Hematopoietic multipotent progenitor cell treated with erythropoietin and hydrocortisone succinate and interleukin-3 and kit ligand, for 6 days (in vitro differentiated cells): ENCODE measurements at regions not wholly inside any gene's neighbourhood (a gene's known extent, or its start where the extent isn't known, plus 50 kb on each side); places are given as distances from the start of the nearest gene placed in this dataset.

ENCODE experiments used
- DNase-seq: peaks from one replicate; pipeline ENCODE4 v3.0.0-alpha.2; 2015

GRCh38 chr1:219391297-219391696 is 217.6 kb downstream of the LYPLAL1 start:
- DNase-seq, result no peak

- DNase-seq, result no peak
Observed at GRCh38 chr1:219387211-219387610, 213.5 kb downstream of the LYPLAL1 start.

- peak; percentile 64 for DNase-seq
Observed at GRCh38 chr1:219385787-219386427, 212.2 kb downstream of the LYPLAL1 start.

DNA sequence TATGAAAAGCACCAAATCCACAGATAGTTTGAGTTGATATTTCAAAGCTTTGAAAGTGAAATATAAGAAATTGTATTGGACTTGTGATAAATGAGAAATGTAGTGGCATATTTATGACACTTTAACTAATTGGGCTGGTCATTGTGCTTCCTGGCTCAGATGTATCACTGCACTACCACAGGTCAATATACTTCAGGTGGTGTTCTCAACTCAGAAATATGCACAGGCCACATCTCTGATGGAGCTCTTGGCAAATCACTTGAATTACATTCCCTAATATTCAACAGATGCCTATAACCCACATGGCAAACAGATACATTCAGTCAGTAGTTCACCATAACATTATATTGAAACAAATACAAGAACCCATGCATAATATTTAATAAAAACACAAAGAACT is 209.6 kb downstream of the LYPLAL1 start:
- no peak for DNase-seq

GRCh38 chr1:219381396-219381795 is 207.7 kb downstream of the LYPLAL1 start:
- DNase-seq, result no peak

GRCh38 chr1:219380463-219380862 is 206.8 kb downstream of the LYPLAL1 start:
- no peak for DNase-seq

- DNase-seq, result no peak
Observed at GRCh38 chr1:219379691-219380090, 206.0 kb downstream of the LYPLAL1 start.

DNA sequence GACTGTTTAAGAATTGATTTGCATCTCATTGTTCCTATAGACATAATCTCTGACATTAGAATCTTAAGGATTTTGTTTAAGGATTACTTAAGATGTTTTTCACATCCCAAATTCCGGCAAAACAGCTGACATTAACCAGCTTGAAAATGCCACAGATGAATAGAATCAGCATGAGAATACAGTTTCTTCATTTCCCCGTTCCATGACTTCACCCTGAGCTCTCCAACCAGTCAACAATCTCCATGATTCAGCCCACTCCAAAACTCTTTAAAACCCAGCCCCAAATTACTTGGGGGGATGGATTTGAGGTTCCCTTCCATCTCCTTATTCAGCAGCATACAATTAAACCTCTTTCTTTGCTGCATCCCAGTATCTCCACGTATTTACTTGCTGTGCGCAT is 201.0 kb downstream of the LYPLAL1 start:
- DNase-seq, result no peak

DNA sequence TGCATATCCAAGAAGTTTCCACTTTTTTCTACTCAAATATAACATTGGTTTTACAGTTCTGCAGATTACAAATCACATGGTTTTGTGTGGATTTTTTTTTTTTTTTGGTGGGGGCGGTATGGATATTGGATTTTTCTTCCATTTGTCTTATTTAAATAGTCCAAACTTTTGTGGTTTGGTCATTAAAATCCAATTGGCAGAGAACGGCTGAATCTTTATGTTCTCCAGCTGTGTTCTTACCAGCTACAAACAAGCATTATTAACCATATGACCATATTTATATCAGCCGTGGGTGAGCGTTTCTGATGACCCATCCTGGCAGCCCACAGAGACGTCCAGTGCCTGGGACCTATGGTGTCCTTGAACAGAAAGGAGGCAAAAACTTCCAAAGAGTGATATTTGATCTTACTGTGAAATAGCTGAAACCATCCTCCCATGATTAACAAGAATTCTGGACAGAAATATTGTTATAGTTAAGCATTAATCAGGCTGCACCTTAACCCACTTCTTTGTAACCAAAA is 200.4 kb downstream of the LYPLAL1 start:
- DNase-seq, result no peak

- no peak for DNase-seq
Observed at GRCh38 chr1:219373616-219373935, 199.9 kb downstream of the LYPLAL1 start.

- no peak for DNase-seq
Observed at GRCh38 chr1:219372916-219373615, 199.4 kb downstream of the LYPLAL1 start.

DNA sequence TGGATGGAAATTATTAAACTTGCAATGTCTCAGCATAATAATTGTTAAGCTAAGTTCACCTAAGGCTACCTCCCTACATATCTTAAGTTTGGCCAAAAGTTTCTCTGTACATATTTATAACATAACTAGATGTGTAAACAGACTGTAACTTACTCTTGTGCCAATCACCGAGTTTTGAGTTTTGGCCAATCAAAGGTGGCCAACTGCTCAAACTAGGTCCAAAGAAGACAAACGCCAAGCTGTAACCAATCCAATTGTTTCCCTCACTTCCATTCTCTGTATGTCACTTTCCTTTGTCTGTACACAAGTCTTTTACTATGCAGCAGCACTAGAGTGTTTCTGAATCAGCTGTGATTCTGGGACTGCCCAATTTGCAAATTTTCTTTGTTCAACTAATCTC is 197.8 kb downstream of the LYPLAL1 start:
- no peak for DNase-seq

DNA sequence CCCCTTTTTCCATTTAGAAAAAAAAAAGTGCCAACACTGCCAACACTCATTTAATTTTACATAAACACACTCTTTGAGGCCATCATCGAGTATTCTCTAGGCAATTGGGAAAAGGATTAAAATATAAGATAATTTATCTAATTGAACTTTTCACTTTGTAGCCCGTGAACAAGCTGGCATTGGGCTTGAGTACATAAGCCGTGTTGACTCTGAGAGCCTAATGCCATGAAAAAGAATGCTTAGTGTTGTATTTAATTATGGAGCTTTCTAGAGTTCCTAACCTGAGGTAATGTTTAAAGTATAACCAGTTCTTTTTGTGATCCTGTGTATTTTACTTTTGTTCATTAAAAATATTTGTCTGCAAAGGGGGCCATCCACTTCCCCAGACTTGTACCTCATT is 193.8 kb downstream of the LYPLAL1 start:
- DNase-seq, result no peak

GRCh38 chr1:219365451-219365850 is 191.8 kb downstream of the LYPLAL1 start:
- no peak for DNase-seq

GRCh38 chr1:219362702-219363101 is 189.0 kb downstream of the LYPLAL1 start:
- DNase-seq, result no peak

- no peak for DNase-seq
Observed at GRCh38 chr1:219359126-219359525, 185.4 kb downstream of the LYPLAL1 start.

GRCh38 chr1:219358080-219358479 is 184.4 kb downstream of the LYPLAL1 start:
- DNase-seq, result no peak

DNA sequence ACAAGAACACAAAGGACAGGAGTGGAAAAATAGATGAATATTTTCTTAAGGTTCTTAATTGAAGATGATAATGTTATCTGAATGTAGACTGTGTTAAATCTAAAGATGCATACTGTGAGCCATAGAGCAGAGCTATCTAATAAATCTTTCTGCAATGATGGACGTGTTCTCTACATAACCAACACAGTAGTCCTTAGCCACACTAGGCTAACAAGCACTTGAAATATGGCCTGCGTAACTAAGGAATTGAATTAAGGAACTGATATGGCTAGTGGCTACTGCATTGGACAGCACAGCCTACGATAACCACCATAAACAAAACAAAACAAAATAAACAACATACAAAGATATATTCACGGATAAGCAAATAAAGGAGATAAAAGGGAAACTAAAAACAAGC is 181.3 kb downstream of the LYPLAL1 start:
- no peak for DNase-seq

GRCh38 chr1:219352961-219353651 is 179.4 kb downstream of the LYPLAL1 start:
- no peak for DNase-seq

- no peak for DNase-seq
Observed at GRCh38 chr1:219350172-219350931, 176.7 kb downstream of the LYPLAL1 start.

DNA sequence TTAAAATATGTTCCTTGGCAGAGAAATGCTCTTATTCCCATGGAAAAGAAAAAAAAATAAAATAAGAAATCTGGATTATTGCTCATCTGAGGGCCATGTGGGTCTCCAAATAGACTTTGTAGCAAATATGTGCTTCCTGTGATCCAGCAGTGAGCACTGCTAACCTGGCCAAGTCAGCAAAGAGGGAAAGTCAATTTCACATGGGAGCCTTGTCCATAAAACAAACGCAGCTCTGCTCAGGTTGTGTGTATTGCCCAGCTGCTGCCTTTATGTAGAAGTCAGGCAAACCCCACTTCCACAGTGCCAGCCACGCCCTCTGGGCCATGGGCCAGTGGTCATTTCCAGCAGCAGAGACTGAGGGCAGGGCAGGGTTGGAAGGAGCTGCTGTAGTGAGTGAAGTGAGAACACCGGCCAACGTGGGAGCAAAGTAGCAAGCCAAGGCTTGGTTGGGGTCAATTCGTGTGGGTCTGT is 174.3 kb downstream of the LYPLAL1 start:
- no peak for DNase-seq

- DNase-seq, result no peak
Observed at GRCh38 chr1:219347376-219347775, 173.7 kb downstream of the LYPLAL1 start.

- DNase-seq, result no peak
Observed at GRCh38 chr1:219345953-219346352, 172.3 kb downstream of the LYPLAL1 start.
